GM12872 (cell line): ENCODE measurements at regions not wholly inside any gene's neighbourhood (a gene's known extent, or its start where the extent isn't known, plus 50 kb on each side); places are given as distances from the start of the nearest gene placed in this dataset.

Experiments used
- TF ChIP-seq, protein P1 (sequence below): IDR thresholded peaks from 3 replicates; pipeline ENCODE4 v1.5.1; 2011; ENCODE audit warnings: low read depth, mild to moderate bottlenecking, low read length, moderate library complexity; ENCODE audit not compliant: insufficient read depth

DNA sequence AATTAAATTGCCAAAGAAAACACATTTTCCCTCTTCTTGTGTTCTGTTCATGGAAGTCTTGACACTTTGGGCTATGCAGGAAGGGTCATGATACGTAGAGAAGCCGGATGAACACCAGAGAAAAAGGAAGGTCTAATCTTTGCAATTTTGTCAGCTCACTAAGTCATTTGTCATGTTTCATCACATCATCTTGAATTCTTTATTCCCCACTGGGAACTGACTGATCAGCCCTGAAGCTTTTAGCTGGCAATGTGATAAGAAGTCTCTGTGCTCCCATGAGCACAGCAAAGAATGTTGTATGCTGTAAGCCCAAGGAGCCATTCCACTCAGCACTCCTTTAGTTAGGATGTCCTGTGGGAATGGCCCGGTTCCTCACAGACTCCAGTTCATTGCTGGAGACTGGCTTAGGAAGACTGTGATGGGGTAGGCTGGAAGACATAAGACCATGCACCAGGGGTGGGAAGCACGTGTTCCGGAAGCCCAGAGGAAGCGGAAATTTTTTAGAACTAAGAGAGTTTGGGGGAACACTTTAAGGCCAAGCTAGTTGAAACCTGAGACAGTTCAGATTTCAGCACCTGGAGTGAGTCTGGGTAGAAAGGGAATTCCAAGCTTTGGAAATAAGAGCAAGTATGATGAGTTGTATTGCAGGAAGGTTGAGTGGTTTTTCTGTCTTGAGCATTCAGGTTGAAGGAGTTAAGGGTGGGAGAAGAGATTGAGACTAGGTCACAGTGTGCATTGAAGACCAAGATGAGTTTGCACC is 306.7 kb upstream of the MTNR1B start:
- TF ChIP-seq, protein P1, sequence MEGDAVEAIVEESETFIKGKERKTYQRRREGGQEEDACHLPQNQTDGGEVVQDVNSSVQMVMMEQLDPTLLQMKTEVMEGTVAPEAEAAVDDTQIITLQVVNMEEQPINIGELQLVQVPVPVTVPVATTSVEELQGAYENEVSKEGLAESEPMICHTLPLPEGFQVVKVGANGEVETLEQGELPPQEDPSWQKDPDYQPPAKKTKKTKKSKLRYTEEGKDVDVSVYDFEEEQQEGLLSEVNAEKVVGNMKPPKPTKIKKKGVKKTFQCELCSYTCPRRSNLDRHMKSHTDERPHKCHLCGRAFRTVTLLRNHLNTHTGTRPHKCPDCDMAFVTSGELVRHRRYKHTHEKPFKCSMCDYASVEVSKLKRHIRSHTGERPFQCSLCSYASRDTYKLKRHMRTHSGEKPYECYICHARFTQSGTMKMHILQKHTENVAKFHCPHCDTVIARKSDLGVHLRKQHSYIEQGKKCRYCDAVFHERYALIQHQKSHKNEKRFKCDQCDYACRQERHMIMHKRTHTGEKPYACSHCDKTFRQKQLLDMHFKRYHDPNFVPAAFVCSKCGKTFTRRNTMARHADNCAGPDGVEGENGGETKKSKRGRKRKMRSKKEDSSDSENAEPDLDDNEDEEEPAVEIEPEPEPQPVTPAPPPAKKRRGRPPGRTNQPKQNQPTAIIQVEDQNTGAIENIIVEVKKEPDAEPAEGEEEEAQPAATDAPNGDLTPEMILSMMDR = no peak

DNA sequence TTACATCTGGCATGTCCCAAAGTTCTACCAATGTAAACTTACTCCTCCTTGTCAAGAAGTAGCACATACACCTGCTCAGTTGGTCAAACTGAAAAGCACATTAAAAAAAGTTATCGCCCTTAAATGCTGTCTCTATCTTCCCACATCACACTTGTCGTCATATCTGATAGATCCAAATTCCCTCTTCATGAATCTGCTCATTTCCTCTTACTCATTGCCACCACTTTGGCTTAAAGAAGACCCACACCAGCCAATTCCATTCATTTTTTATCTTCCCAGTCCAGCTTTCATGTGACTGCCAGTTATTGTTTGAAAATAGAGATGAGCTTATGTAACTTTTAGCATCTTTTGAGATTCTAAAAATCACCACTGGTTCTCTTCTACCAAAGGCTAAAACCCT is 305.9 kb upstream of the MTNR1B start:
- TF ChIP-seq, protein P1 = no peak

DNA sequence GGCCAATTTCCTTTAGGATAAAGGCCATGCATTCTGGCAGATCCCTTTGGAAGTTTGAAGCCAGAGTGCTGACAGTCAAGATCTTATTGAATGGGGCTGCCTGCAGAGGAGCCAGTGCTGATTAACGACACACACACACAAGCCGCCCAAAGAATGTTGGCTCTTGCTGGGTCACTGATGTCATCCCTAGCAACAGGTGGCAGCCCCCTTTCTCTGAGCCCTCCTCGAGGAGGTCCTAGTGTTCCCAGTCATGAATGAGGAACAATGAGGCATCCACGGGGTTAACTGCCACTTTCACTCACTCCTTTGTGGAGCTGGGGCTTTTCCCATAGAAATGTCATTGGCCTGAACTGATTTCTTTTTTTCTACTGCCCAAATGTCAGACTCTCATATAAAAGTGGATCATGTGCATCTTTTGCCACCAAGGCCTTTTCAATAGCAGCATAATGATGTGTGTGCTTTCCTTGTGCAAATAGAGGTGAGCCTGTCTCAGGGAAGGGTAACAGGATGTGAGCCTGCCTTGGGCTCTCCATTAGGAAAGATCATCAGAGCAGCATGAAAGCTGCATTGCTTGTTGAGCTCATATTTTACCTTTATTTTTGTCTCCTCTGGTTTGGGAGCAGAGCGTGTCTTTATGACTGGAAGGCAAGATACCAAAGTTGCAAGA is 301.8 kb upstream of the MTNR1B start:
- TF ChIP-seq, protein P1 = no peak

DNA sequence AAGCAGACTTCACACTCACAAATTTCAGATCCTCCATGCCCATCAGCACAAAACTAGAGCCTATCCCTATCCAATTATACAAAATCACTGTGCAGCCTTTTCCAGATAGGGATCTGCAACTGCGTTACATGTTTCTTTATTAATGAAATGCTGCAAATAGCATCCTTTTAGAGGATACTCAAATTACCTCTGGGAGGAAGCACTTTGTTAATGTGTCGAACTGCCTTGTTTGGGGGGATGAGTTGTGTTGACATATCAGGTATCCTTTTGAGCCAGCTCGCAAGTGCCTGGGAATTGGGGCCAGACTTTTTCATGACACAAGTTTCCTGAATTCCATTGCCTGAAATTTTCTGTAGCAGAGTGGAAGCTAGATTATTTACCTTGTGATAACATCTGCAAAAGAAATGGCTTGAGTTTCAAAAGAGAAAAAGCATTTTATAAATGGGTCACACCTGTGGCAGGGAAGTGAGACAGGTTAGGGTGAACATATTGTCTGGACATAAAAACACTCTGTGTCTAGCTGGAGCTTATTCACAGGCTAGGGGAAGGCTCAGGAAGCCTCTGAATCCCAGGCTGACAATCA is 299.1 kb upstream of the MTNR1B start:
- TF ChIP-seq, protein P1 = no peak

DNA sequence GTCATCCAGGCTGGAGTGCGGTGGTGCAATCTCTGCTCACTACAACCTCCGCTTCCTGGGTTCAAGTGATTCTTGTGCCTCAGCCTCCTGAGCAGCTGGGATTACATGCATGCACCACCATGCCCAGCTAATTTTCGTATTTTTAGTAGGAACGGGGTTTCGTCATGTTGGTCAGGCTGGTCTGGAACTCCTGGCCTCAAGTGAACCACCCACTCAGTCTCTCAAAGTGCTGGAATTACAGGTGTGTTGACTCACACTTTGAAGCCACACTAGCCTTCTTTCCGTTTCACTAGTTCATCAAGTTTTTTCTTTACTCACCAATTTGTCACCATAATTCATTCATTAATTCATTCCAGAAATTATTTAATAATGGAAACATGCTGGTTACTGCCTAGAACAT is 298.4 kb upstream of the MTNR1B start:
- TF ChIP-seq, protein P1 = no peak

DNA sequence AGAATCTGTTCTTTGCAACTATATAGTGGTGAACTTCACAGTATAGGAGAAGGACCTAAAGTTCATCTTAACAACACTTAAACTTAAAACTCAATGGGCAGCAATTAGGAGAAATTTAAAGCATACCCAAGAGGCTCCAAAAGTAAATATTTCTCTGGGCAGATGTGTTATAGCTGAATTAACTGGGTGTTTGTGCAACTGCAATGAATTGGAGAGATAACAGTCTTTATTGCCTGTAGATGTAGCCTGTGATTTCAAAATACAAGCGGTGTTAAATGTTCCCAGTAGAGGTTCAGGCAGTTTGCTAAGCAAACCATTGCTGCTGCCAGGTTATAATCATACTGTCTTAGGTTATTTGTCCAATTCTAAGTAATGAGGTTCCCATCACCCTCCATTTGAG is 294.1 kb upstream of the MTNR1B start:
- TF ChIP-seq, protein P1 = no peak

DNA sequence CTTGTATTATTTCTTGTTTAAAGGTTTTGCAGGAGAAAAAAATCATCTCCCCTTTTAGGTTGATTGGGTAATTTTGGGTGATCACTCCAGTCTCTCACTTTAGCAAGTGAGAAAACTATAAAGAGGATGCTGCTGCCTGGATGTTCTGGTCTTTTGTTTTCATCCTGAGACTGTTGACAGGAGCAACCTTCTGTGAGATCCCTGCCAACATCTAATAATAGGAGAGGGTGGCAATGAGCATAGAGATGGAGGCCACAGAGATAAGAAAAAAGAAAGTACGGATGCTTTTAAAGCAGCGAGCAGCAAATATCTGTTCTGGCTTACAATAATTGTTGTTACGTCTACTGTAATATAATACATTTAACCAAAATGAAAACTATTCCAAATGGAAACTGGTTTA is 293.6 kb upstream of the MTNR1B start:
- TF ChIP-seq, protein P1 = no peak
